H9 (cell line): ENCODE measurements at regions not wholly inside any gene's neighbourhood (a gene's known extent, or its start where the extent isn't known, plus 50 kb on each side); places are given as distances from the start of the nearest gene placed in this dataset.
"Not testable (repeated sequence)": the region's sequence is repeated elsewhere in the genome, so short reads cannot be mapped to it uniquely, and the experiment has no call there.

Experiments used
- DNase-seq: peaks from one replicate; pipeline ENCODE4 v3.0.0-alpha.2; 2017
- H2AFZ ChIP-seq: one replicate; pipeline ENCODE4 v1.6.1; 2013; ENCODE audit warnings: mild to moderate bottlenecking, low read length, control low read depth, moderate library complexity
- H2AK5ac ChIP-seq: 2 replicates; pipeline ENCODE4 v1.6.1; 2013; ENCODE audit warnings: low read length, control low read depth, mixed read lengths; ENCODE audit not compliant: insufficient read length
- H2BK120ac ChIP-seq: one replicate; pipeline ENCODE4 v1.6.1; 2013; ENCODE audit warnings: low read depth, mild to moderate bottlenecking, low read length, control low read depth, inconsistent platforms; ENCODE audit not compliant: poor library complexity, severe bottlenecking
- H2BK12ac ChIP-seq: 2 replicates; pipeline ENCODE4 v1.6.1; 2013; ENCODE audit warnings: low read length, control low read depth, mixed read lengths, low read depth; ENCODE audit not compliant: insufficient read length
- H2BK15ac ChIP-seq: 2 replicates; pipeline ENCODE4 v1.6.1; 2013; ENCODE audit warnings: low read depth, low read length, control low read depth
- H2BK20ac ChIP-seq: one replicate; pipeline ENCODE4 v1.6.1; 2013; ENCODE audit warnings: low read depth, mild to moderate bottlenecking, low read length, control low read depth, inconsistent platforms; ENCODE audit not compliant: poor library complexity, severe bottlenecking
- H2BK5ac ChIP-seq: 2 replicates; pipeline ENCODE4 v1.6.1; 2013; ENCODE audit warnings: low read length, control low read depth, mixed read lengths; ENCODE audit not compliant: insufficient read length
- H3K14ac ChIP-seq: 2 replicates; pipeline ENCODE4 v1.6.1; 2013; ENCODE audit warnings: low read length, control low read depth; ENCODE audit not compliant: insufficient read depth
- H3K18ac ChIP-seq: 2 replicates; pipeline ENCODE4 v1.6.1; 2013; ENCODE audit warnings: low read depth, mild to moderate bottlenecking, mixed read lengths, low read length, control low read depth; ENCODE audit not compliant: insufficient read length
- H3K23ac ChIP-seq: 2 replicates; pipeline ENCODE4 v1.6.1; 2013; ENCODE audit warnings: low read length, control low read depth, mixed read lengths, low read depth; ENCODE audit not compliant: insufficient read length
- H3K23me2 ChIP-seq: 2 replicates; pipeline ENCODE4 v1.6.1; 2013; ENCODE audit warnings: low read depth, mild to moderate bottlenecking, mixed read lengths, low read length, control low read depth; ENCODE audit not compliant: insufficient read length, poor library complexity, severe bottlenecking
- H3K27ac ChIP-seq: 2 replicates; pipeline ENCODE4 v1.5.1; 2013; ENCODE audit warnings: low read length, control low read depth, mixed read lengths, low read depth; ENCODE audit not compliant: insufficient read length
- H3K27me3 ChIP-seq: 2 replicates; pipeline ENCODE4 v1.6.1; 2013; ENCODE audit warnings: low read length, control low read depth, inconsistent platforms; ENCODE audit not compliant: insufficient read depth
- H3K4ac ChIP-seq: 2 replicates; pipeline ENCODE4 v1.6.1; 2013; ENCODE audit warnings: low read depth, mild to moderate bottlenecking, control low read depth, inconsistent platforms, low read length, moderate library complexity
- H3K4me1 ChIP-seq: 2 replicates; pipeline ENCODE4 v1.6.1; 2013; ENCODE audit warnings: low read length, control low read depth, inconsistent platforms; ENCODE audit not compliant: insufficient read depth
- H3K4me2 ChIP-seq: 2 replicates; pipeline ENCODE4 v1.6.1; 2013; ENCODE audit warnings: low read length, control low read depth, mixed read lengths; ENCODE audit not compliant: insufficient read length, insufficient read depth
- H3K56ac ChIP-seq: 2 replicates; pipeline ENCODE4 v1.6.1; 2013; ENCODE audit warnings: low read depth, mild to moderate bottlenecking, mixed read lengths, low read length, control low read depth; ENCODE audit not compliant: insufficient read length
- H3K79me1 ChIP-seq: 2 replicates; pipeline ENCODE4 v1.6.1; 2013; ENCODE audit warnings: low read depth, mild to moderate bottlenecking, moderate library complexity, low read length, control low read depth, inconsistent platforms; ENCODE audit not compliant: insufficient read depth, poor library complexity, severe bottlenecking
- H3K79me2 ChIP-seq: 2 replicates; pipeline ENCODE4 v1.6.1; 2013; ENCODE audit warnings: low read length, control low read depth, inconsistent platforms; ENCODE audit not compliant: insufficient read depth
- H3K9ac ChIP-seq: 2 replicates; pipeline ENCODE4 v1.6.1; 2013; ENCODE audit warnings: low read length, control low read depth, mixed read lengths; ENCODE audit not compliant: insufficient read length; ENCODE audit errors: extremely low read depth
- H3K9me3 ChIP-seq: one replicate; pipeline ENCODE4 v1.6.1; 2013; ENCODE audit warnings: low read depth, low read length, inconsistent platforms; ENCODE audit not compliant: control insufficient read depth
- H3T11ph ChIP-seq: one replicate; pipeline ENCODE4 v1.6.1; 2013; ENCODE audit warnings: mild to moderate bottlenecking, low read length, control low read depth, inconsistent platforms
- H4K20me1 ChIP-seq: one replicate; pipeline ENCODE4 v1.6.1; 2013; ENCODE audit not compliant: control insufficient read depth, insufficient read length, insufficient read depth
- H4K5ac ChIP-seq: 2 replicates; pipeline ENCODE4 v1.6.1; 2013; ENCODE audit warnings: low read depth, mild to moderate bottlenecking, mixed read lengths, low read length, control low read depth; ENCODE audit not compliant: insufficient read length
- H4K8ac ChIP-seq: replicated peaks from 2 replicates; pipeline ENCODE4 v1.6.1; 2013; ENCODE audit warnings: low read length, control low read depth, mixed read lengths, low read depth; ENCODE audit not compliant: insufficient read length
- H4K91ac ChIP-seq: 2 replicates; pipeline ENCODE4 v1.6.1; 2013; ENCODE audit warnings: low read depth, mild to moderate bottlenecking, moderate library complexity, mixed read lengths, low read length, control low read depth; ENCODE audit not compliant: insufficient read length
- H3K27ac Mint-ChIP-seq, 3 experiments: 2 replicates in 2 of 3; 3 replicates in 1 of 3; pipeline ENCODE4 v1.8.0; 2020 to 2021; ENCODE audit warnings: mixed read lengths in 3 of 3, mild to moderate bottlenecking in 1 of 3, moderate library complexity in 1 of 3
- H3K27me3 Mint-ChIP-seq: 2 replicates; pipeline ENCODE4 v1.8.0; 2021; ENCODE audit warnings: low read depth, mild to moderate bottlenecking, moderate library complexity, mixed read lengths
- H3K36me3 Mint-ChIP-seq, 3 experiments: 2 replicates in 2 of 3; 3 replicates in 1 of 3; pipeline ENCODE4 v1.8.0; 2020 to 2021; ENCODE audit warnings: low read depth in 3 of 3, mixed read lengths in 3 of 3; ENCODE audit not compliant: insufficient read depth in 1 of 3
- H3K4me1 Mint-ChIP-seq, 2 experiments: 2 replicates each; pipeline ENCODE4 v1.8.0; 2020; ENCODE audit warnings: mixed read lengths in 2 of 2
- H3K4me3 Mint-ChIP-seq, 2 experiments: 2 replicates in 1 of 2; 3 replicates in 1 of 2; pipeline ENCODE4 v1.8.0; 2020 to 2021; ENCODE audit warnings: mild to moderate bottlenecking in 2 of 2, mixed read lengths in 2 of 2, moderate library complexity in 1 of 2
- H3K9me3 Mint-ChIP-seq, 2 experiments: 2 replicates in 1 of 2; 3 replicates in 1 of 2; pipeline ENCODE4 v1.8.0; 2020; ENCODE audit warnings: mild to moderate bottlenecking in 2 of 2, mixed read lengths in 2 of 2, moderate library complexity in 1 of 2
- WGBS: extraction: QIAGEN DNeasy Blood & Tissue Kit; methylation state at CpG from one replicate; pipeline ENCODE4 v1.1.7; 2013; ENCODE audit warnings: missing lambda C conversion rate, low lambda C conversion rate, mixed read lengths; ENCODE audit not compliant: insufficient read length; ENCODE audit errors: extremely low coverage; 5-methylcytosine and 5-hydroxymethylcytosine counted together
- TF ChIP-seq, protein P1 (sequence below): fragments of 200-600 bp; sonication (generic); conservative IDR thresholded peaks from 3 replicates; pipeline ENCODE4 v1.8.0; 2021; ENCODE audit warnings: antibody characterized with exemption, mild to moderate bottlenecking

DNA sequence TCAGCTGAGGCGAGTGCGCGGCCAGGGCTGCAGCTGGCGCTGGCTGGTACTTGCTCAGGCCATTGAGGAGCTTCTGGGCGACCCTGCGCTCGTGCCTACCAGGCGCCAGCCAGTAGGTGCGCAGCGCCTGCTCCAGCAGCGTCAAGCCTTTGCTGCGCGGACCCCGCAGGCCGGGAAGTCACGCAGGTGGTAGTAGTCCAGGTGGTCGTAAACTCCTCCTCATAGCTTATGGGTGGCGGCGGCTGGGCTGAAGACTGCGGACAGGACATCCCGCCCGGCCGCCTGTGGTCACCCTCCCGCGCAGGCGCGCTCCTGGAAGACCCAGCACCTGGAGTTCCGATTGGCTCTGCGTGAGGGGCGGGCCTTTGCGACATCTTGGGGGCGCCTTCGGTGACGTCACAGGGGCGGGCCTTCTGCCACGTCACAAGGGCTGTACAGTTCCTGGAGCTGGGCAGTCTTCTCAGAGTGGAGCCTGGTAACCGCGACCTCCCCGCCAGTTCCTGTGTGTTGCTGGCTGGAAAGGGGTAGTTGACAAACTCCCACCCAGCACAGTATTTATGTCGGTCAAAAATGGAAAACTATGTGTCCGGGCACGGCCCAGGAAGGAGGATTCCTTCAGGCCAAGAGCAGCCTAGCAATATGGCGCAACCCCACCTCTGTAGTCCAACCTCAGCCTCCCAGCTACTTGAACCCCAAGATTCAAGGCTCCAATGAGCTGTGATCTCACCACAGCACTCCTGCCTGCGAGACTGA lies 102.2 kb upstream of the VKORC1L1 start:
- peak overlapping the region; percentile 82 to 87 for H3K4me3 Mint-ChIP-seq
- not testable (repeated sequence) for H3K79me1 ChIP-seq, H2BK15ac ChIP-seq, H3K79me2 ChIP-seq, H2BK5ac ChIP-seq, H4K8ac ChIP-seq, H3K27ac ChIP-seq, H3K23ac ChIP-seq, H4K20me1 ChIP-seq, H4K91ac ChIP-seq, H3K56ac ChIP-seq, H2BK120ac ChIP-seq, H3K4me1 Mint-ChIP-seq, H3K9me3 Mint-ChIP-seq, H2BK20ac ChIP-seq, H3K9me3 ChIP-seq, H4K5ac ChIP-seq, H3K4ac ChIP-seq, H2AK5ac ChIP-seq, H3K4me1 ChIP-seq, H3K27me3 Mint-ChIP-seq, H3T11ph ChIP-seq, H3K36me3 Mint-ChIP-seq, H2BK12ac ChIP-seq, H3K27me3 ChIP-seq, H3K23me2 ChIP-seq
- H2AFZ ChIP-seq: peak overlapping the region; percentile 77
- no CpG with 5 or more reads among the region's 44 CpGs for WGBS
- TF ChIP-seq, protein P1, sequence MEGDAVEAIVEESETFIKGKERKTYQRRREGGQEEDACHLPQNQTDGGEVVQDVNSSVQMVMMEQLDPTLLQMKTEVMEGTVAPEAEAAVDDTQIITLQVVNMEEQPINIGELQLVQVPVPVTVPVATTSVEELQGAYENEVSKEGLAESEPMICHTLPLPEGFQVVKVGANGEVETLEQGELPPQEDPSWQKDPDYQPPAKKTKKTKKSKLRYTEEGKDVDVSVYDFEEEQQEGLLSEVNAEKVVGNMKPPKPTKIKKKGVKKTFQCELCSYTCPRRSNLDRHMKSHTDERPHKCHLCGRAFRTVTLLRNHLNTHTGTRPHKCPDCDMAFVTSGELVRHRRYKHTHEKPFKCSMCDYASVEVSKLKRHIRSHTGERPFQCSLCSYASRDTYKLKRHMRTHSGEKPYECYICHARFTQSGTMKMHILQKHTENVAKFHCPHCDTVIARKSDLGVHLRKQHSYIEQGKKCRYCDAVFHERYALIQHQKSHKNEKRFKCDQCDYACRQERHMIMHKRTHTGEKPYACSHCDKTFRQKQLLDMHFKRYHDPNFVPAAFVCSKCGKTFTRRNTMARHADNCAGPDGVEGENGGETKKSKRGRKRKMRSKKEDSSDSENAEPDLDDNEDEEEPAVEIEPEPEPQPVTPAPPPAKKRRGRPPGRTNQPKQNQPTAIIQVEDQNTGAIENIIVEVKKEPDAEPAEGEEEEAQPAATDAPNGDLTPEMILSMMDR: 0 out of 3 replicates have a peak, but pooled peaks have one; percentile 11
- H3K4me2 ChIP-seq: peak overlapping the region; percentile 64
- peak overlapping the region; percentile 95 for H3K9ac ChIP-seq
- peak overlapping the region in 1 of 3 experiments; percentile 68; a peak in 2 of 7 replicates for H3K27ac Mint-ChIP-seq
- H3K18ac ChIP-seq: peak overlapping the region; percentile 98
- DNase-seq: peak; percentile 93
- H3K14ac ChIP-seq: peak overlapping the region; percentile 99

DNA sequence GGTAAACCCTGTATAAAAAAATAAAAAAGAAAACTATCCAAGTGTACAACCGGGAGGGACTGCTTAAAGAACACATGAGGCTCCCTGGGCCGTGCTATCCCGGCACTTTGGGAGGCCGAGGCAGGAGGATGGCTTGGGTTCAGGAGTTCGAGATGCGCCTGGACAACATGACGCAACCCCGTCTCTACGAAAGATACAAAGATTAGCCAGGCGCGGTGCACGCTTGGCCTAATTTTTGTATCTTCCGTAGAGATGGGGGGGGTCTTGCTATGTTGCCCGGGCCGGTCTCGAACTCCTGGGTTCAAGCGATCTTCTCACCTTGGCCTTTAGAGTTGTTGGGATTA lies 101.7 kb upstream of the VKORC1L1 start:
- not testable (repeated sequence) for H3K27ac ChIP-seq, DNase-seq, H3K14ac ChIP-seq, H3K79me1 ChIP-seq, H3K56ac ChIP-seq, H4K5ac ChIP-seq, H2BK5ac ChIP-seq, H3K18ac ChIP-seq, H3K23ac ChIP-seq, H4K91ac ChIP-seq, H3T11ph ChIP-seq, H3K4ac ChIP-seq, H3K79me2 ChIP-seq, H2BK12ac ChIP-seq, H3K4me1 ChIP-seq, H3K27me3 ChIP-seq, H3K23me2 ChIP-seq, H3K9me3 ChIP-seq, H4K20me1 ChIP-seq, H3K4me1 Mint-ChIP-seq, H4K8ac ChIP-seq, H2AFZ ChIP-seq, H2BK15ac ChIP-seq, H2AK5ac ChIP-seq, H2BK20ac ChIP-seq, H3K9ac ChIP-seq, H3K27me3 Mint-ChIP-seq, H3K36me3 Mint-ChIP-seq, H3K9me3 Mint-ChIP-seq
- H3K4me2 ChIP-seq: peak overlapping the region; percentile 64
- H2BK120ac ChIP-seq: peak overlapping the region; percentile 48
- H3K4me3 Mint-ChIP-seq: peak overlapping the region; percentile 82 to 87; a peak in 4 of 5 replicates
- no CpG with 5 or more reads among the region's 17 CpGs for whole genome bisulfite sequencing
- peak overlapping the region in 1 of 3 experiments; percentile 68; a peak in 1 of 7 replicates for H3K27ac Mint-ChIP-seq
